Effector CD8-positive, alpha-beta T cell (primary cell): ENCODE measurements at regions not wholly inside any gene's neighbourhood (a gene's known extent, or its start where the extent isn't known, plus 50 kb on each side); places are given as distances from the start of the nearest gene placed in this dataset.

Experiments used
- DNase-seq: peaks from one replicate; lab custom pipeline; 2025; lab: John Stamatoyannopoulos, UW

DNA sequence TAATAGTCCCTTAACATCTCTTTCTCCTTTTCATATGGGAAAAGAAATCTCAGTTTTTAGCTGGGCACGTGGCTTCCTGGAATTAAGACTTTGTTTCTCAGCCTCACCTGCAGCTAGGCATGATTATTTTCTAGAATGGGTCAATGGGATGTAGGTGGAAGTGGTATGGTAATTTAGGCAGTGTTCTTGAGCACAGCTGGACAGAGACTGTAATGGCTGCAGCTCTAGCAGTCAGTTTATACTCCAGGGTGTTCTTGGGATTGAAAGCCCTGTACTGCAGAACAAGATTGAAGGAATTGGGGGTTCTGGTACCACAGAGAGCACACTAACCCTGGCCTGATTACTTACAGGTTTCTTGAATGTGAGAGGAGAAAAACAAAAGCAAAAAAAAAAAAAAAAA, 455.9 kb upstream of the ZNF608 start:
- no peak for DNase-seq

DNA sequence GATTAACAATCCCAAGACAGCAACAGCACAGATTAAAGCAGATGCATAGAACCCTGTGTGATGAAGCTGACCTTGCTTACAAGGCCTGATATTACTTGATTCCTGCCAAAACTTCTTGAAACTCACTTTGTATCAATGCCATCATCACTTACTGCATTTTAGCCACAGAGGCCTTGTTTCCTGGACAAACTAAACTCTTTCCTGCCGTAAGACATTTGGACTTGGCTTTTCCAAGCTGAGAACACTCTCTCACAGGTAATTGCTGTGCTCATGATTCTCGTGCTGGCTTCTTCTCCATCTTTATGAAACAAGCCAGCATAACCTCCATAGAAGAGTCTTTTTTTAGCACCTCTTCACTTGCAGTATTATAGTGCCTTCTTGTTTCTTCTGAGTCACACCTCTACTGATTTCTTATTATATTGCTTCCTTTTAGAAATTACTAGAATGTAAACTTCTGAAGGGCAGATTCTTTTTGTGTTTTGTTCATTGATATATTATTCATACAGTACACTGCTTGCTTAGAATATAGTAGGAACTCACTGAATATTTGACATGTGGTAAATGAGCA, 456.5 kb upstream of the ZNF608 start:
- no peak for DNase-seq

DNA sequence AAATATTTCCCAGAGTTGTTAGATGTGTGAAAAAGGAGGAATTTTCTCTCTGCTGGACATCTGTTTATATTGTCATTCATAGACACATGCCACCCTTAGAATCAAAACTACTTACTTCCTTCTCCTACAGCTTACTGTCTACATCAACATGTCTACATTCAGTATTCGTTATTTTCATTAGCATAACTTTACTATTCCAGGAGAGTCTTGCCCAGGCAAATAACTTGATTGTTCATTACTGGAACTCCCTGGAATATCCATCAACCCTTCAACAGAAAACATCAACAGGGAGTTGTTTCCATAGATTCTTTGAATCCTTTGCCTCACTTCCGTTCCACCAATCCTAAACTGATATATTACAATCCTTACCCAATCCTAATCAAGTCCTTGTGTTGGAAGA, 457.5 kb upstream of the ZNF608 start:
- no peak for DNase-seq

DNA sequence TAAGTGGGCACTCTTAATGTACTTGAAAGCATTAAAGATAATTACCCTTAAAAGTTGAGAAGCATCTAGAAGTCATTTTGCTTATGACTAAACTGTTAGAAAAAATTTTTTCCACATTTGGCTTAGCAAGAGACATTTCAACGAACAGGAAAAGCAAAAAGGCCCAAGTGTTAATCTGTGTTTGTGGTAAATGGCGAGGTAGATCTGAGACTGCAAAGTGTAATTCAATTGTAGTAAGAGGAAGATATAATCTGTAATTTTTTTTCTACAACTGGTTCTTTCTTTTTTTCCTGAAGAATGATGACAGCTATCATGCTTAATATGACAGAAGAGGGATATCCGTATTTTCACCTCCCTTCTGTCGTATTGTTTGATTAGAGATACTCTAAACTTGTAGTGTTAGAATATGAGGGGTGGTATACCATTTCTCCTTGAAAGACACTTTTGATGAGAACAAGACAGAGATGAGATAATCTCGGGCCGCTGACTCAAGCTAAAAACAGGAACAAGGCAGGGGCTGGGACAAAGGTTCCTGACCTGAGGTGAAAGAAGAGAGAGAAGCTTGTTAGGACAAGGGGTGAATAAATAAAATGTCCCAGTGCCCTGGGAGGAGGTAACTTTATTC, 459.3 kb upstream of the ZNF608 start:
- no peak for DNase-seq

DNA sequence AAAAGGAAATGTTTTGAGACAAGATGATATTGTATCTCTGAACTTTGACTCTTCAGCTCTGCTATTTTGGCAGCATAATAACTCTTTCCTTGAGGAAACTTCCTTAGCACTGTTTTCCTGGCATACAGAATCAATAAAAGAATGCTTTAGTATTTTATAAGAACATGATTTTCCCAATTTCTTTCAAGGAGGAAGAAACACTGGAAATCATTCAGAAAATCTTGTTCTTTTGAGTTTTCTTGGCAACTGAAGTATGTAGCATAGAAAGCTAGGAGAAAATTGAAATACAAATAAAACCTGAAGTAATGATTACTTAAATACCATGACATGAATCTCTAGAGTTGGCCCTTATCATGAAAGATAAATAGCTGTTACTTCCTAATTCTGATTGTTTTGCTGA, 461.4 kb upstream of the ZNF608 start:
- no peak for DNase-seq

DNA sequence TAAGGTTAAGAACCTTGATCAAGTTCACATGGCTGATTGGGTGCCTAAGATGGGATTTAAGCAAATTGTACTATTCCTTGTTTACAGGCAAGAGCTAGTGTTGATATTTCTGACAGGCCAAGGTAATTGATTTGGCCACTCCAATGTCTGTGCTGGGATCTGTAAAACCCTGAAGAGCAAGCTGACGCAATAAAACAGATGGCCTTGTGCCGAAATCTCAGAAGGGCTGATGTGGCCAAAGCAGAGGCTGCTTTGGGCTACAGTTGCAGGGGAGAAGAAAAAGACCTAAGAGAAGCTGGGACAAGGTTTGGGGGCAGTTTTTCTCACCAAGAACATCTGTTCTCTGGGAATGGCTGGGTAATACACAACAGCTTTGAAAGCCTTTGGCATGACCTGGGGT, 463.2 kb upstream of the ZNF608 start:
- DNase-seq: no peak

DNA sequence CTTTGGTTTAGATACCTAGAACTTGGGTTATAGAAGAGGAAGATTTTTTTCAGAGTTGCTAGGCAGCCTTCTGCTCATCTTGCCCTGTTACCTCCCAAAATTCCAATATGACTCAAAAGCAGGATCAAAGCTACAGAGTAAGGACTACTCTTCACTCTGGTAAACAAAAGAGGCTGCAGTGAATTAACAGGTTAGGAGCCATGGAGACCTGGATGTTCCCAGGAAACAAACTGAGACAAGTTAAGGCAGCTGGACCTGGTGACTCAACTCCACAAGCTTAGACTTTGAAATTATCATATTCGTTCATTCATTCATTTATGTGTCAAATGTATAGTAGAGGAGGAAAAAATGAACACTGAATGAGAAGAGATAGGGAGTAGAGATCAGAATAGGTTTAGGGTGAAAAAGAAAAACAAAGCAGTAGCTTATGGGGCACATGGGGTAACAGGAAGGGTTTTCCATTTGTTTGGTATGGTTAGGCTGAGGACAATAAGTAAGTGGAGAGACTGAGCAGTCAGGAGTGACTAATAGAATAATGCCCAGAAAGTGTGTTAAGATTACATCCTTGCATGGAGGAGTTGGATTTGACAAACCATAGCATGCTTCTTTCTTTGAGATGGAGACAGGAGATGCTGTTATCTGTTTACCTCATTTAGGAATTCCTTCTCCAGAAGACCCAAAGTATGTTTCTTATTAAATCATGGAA, 464.0 kb upstream of the ZNF608 start:
- DNase-seq: no peak

DNA sequence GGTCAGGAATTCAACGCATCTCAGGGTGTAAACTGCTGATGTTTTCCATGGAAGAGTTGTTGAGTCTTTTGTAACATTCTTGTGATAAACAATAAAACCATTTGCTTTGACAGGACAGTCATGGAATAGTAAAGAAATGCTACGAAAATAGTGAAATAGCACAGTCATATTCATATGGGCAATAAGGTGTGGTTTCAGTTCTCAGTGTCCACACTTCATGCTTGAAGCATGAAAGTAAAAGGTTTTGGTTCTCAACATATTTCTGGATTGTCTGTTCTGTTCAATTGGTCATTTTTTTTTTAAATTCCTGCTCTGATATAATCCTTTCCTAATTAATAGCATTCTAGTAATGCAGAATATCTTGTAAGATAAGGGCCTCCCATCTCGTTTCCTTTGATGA, 467.6 kb upstream of the ZNF608 start:
- no peak for DNase-seq

DNA sequence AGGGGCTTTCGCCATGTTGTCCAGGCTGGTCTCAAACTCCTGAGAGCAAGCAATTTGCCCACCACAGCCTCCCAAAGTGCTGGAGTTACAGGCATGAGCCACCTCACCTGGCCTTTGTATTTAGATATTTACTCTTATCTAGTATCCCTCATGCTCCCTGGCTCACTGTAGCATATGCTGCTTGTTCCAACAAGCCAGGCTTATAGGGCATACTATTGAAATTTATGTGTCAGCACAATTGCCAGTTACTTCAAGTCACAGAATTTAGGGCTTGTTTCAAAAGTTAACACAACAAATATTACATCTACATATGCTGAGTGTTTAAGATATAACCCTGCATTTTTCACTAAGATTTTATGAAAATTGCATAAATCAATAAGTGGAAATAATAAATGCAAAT, 469.2 kb upstream of the ZNF608 start:
- DNase-seq: no peak

DNA sequence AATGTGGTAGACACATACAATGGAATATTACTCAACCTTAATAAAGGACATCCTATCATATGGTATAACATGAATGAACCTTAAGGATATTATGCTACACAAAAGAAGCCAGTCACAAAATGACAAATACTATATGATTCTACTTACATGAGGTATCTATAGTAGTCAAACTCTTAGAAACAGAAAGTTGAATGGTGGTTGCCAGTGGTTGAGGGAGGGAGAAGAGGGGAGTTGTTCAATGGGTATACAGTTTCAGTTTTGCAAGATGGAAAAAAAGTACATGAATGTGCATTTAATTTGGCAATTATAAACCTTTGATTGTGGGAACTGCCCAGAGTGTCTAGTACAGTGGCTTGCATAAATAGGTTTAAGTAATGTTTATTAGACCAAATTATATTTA, 473.3 kb upstream of the ZNF608 start:
- no peak for DNase-seq

DNA sequence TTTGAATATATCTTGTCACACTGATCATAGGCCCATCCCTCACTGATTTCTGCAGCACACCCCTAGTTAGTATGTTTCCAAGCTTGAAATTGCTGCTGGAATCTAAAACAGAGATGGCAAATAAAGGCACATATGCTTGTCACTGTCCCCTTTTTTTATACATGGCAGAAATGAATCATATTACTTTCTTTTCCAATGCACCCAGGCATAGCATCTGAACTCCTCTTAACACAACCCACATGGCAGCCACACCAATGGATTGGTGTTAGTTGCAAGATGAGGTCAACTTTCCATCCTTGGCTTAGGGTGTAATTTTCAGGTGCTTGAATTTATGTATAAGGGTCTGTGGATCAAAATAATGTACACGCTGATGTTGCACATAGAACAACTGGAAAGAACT, 473.8 kb upstream of the ZNF608 start:
- DNase-seq: no peak

DNA sequence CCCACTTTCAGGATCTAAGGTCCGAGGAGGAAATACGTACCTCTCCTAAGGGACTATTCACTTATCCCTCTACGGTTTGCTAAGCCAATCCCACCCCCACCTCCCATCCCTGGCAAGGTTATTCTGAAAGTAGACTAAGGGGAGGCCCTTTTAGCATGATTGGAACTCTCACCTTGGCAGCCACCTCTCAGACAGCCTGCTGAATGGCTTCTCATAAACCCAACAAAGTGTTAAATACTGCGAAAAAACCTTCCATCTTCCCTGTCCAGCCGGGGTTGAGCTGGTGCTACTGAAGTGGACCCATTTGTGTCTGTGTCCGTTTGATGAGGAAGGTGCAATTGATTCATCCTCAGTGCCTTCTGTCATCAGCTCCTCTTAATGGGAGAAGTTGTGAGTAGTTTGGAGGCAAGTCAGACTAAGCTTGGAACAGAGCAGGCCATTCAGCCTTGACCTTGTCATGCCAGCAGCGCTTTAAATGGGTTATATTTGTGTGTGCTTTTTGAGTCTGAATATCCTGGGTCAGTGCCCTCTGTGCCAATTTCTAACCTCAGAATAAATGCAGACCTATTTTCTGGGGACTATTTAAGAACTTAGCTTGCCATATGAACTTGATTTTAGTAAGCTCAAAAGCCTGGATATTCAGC, 476.3 kb upstream of the ZNF608 start:
- no peak for DNase-seq

DNA sequence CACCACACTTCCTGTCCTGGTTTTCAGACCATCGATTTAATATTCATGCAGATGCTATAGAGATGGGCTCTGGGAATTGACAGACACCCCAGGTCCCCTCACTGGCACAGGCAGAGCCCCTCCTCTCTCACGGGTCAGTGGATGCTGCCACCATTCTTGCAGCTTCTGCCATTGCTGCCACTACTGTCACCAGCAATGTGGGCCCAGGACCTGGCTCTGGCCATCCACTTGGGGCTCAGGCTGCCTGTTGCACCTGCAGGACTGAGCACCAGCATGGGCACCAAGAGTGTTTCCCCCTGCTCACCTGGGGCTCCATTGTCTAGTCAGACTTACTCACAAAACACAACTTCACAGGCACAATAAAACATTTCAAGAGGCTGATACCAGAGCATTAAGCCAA, 479.0 kb upstream of the ZNF608 start:
- DNase-seq: no peak

DNA sequence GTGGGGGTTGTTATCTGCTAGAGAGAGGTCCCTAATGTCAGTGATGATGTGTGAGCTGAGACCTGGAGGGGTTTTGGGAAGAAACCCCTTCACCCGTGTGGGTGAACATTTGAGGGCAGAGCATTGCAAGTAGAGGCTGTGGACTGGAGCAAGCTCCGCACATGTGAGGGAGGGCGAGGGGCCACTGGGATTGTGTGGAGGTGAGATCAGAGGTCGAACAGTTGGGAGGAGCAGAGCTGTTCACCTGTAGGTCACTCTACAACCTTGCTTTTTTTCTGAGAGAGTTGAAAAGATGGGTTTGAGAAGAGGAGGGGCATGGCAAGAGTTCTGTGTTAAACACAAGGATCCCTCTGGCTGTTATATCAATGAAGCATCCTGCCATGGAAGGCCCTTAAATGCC, 480.4 kb upstream of the ZNF608 start:
- no peak for DNase-seq

DNA sequence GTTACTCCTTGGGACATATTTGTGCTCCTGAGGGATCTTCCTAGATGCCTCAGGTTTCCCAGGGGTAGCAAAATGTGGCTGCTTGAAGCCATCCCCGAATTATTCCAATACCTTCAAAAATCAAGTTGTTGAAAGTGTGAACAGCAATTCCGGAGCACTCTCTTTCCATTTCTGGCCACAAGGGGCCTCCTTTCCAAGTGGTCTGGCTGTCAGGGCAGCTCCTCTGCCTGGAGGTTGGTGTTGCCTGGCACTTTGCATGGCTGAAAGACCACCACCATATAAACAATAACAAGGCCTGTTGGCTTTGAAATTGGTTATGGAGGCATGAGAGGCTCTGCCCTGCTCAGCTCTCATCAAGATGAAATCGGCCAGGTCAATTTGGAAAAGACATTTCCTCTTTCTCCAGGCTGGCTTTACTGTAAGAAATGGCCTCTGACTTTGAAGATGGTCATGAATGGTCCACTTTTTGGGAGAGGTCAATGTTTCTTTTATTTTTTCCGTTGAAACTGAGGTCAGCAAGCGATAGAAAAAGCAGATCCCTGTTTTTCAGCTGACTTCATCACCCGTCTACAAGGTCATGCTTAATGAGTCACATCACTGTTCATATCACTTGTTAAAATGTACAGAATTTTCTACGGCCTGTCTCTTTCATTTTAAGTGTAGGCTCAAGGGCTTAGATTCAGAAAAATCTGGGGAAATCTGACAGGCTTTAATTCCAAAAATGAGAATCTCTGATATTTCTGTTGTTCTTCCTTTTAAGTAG, 481.1 kb upstream of the ZNF608 start:
- no peak for DNase-seq

DNA sequence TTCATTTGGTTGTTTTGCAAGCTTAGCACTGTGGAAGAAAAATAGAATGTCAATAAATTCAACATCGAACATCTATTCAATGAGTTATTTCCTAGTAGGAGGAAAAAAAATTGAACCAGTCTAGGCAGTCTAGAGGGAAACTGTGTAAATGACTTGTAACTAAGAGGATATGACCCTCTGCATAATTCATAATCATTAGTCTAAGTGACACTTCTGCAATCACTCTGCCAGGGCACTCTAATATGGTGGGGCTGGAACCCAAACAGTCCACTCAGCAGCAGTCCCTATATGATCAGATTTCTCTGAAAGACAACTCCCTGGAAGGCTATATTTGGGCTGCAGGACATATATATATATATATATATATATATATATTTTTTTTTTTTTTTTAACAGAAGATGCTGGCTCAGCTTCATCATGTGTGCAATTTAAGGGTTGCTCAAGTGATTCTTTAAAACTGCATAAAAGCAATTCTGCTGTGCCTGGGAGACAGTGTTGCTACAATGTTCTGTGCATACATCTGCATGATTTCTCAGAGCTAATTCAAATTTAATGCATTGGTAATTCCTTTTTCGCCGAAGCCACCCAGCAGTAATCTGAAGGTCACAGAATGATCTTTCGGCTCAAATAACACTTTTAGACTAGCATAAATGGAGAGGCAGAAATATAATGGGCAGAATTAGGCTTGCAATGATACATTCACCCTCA, 482.1 kb upstream of the ZNF608 start:
- DNase-seq: no peak

DNA sequence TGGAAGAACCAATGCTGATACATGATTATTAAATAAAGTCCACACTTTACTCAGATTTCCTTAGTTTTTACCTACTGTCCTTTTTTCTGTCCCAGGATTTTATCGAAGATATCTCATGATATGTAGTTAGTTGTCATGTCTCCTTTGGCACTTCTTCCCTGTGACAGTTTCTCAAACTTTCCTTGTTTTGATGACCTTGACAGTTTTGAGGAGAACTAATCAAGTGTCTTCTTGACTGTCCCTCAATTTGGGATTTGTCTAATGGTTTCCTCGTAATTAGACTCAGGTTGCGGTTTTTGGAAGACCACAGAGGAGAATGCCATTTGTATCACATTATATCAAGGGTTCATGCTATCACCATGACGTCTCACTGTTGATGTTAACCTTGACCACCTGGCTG, 483.1 kb upstream of the ZNF608 start:
- no peak for DNase-seq

DNA sequence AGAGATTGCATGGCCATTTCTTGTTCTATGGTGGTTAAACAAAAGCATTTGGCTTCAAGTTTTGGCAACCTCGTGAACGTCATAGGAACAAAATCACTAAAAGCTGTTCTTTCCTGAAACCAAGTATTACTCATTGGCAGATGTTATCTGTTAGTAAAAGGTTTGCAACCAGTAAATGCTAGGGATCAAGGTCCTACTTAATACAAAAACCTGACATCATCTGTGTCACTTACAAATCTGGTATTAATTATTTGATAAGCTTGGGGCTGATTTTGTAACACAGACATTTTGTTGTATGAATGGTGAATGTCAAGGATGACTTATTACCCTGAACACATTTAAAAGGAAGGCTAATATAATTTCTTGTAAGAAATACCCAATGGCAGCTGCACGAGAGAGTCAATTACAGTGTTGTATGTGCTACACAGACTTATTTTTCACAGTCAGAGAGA, 486.4 kb upstream of the ZNF608 start:
- no peak for DNase-seq

DNA sequence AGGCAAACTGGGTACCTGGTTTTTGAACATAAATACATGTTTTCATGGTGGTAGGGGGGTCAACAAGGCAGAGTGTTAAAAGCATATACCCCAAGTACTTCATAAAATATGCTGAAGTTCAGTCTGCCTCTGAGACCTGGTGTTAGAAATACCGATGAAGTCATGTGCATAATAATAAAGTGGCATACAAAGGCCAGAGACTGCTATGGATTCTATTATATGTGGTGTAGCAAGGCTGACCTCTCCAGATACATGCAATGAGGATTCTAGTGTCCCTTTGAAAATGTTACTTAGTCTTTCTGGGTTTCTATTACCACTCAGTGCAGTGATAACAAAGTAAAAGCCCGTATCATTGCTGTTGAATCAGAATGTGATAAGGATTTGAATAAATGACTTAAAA, 487.5 kb upstream of the ZNF608 start:
- no peak for DNase-seq

DNA sequence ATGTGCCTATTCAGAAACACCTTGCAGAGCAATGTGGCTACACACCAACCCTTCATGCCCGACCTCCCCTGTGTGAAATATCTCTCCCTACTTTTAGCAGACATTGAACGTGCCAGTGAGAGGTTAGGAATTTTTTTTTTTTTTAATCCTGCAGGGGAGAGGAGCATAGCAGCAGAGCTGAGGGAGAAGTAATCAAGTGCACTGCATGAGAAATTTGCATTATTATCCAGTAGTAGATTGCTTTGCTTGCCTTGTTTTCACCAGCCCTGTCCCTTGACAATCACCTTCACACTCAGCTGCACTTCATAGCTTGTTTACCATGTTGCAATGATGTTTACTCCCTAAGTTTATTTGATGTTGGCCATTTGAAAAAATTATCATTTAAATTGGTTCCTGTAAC, 489.6 kb upstream of the ZNF608 start:
- DNase-seq: no peak

DNA sequence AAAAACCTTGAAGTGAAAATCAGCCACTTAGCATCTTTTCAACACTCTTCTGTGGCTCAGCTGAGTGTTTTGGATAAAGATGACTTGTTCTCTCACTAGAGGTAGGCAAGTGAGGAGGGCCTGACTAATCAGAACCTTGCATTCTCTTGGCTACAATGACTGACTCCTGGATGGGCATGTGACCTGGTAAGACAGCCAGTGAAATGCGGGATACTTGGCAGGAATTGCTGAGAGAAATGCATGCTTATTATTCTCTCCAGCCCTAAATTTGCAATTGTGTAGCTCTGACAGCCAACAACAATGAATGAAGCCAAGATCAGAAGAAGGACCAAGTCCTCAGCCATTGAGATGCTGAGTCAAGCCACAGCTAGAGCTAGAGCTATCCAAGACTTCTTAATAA, 490.5 kb upstream of the ZNF608 start:
- DNase-seq: no peak

DNA sequence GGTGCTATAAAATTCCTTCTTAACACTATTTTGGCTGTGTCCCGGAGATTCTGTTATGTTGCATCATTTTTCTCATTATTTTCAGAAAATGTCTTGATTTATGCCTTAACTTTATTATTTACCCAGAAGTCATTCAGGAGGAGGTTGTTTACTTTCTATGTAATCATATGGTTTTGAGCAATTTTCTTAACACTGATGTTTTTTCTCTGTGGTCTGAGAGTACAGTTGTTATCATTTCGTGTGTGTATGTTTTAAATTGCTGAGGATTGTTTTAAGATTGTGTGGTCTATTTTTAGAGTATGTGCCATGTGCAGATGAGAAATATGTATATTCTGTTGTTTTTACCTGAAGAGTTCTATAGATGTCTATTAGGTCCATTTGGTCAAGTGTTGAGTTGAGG, 498.1 kb upstream of the ZNF608 start:
- no peak for DNase-seq
